Neuronal stem cell (in vitro differentiated cells): ENCODE measurements at regions not wholly inside any gene's neighbourhood (a gene's known extent, or its start where the extent isn't known, plus 50 kb on each side); places are given as distances from the start of the nearest gene placed in this dataset.

Experiments used
- DNase-seq: peaks from one replicate; pipeline ENCODE4 v3.0.0-alpha.2; 2013; ENCODE audit warnings: low spot score
- H2AFZ ChIP-seq: one replicate; pipeline ENCODE4 v1.6.1; 2013; ENCODE audit warnings: mild to moderate bottlenecking, low read length, inconsistent platforms
- H2AK5ac ChIP-seq: 2 replicates; pipeline ENCODE4 v1.6.1; 2013; ENCODE audit warnings: low read depth, mild to moderate bottlenecking, inconsistent platforms, low read length, moderate library complexity, mixed read lengths
- H2BK120ac ChIP-seq: 2 replicates; pipeline ENCODE4 v1.6.1; 2013; ENCODE audit warnings: low read depth, mild to moderate bottlenecking, inconsistent platforms, low read length, moderate library complexity, mixed read lengths
- H2BK12ac ChIP-seq: one replicate; pipeline ENCODE4 v1.6.1; 2013; ENCODE audit warnings: low read length, inconsistent platforms
- H2BK15ac ChIP-seq: 2 replicates; pipeline ENCODE4 v1.6.1; 2013; ENCODE audit warnings: mild to moderate bottlenecking, low read length, inconsistent platforms, mixed read lengths
- H2BK5ac ChIP-seq: one replicate; pipeline ENCODE4 v1.6.1; 2013; ENCODE audit warnings: inconsistent platforms, mild to moderate bottlenecking, low read length, moderate library complexity
- H3K14ac ChIP-seq: one replicate; pipeline ENCODE4 v1.6.1; 2013; ENCODE audit warnings: low read length, inconsistent platforms
- H3K18ac ChIP-seq: 2 replicates; pipeline ENCODE4 v1.6.1; 2013; ENCODE audit warnings: low read length, inconsistent platforms
- H3K23ac ChIP-seq: 2 replicates; pipeline ENCODE4 v1.6.1; 2013; ENCODE audit warnings: low read depth, mild to moderate bottlenecking, mixed read lengths, low read length, inconsistent platforms; ENCODE audit not compliant: poor library complexity
- H3K27ac ChIP-seq: replicated peaks from 3 replicates; pipeline ENCODE4 v1.5.1; 2013; ENCODE audit warnings: low read length, inconsistent platforms
- H3K27me3 ChIP-seq, 3 experiments: 2 replicates each; pipeline ENCODE4 v1.6.1; 2013; ENCODE audit warnings: low read length in 3 of 3, mild to moderate bottlenecking in 2 of 3, inconsistent platforms in 1 of 3, low read depth in 1 of 3, mixed read lengths in 1 of 3, moderate library complexity in 1 of 3; ENCODE audit not compliant: control insufficient read depth in 3 of 3, insufficient read depth in 3 of 3
- H3K36me3 ChIP-seq, 2 donors: replicated peaks in 1 of 2; 2 replicates each; pipeline ENCODE4 v1.6.1; 2013; ENCODE audit warnings: low read length in 2 of 2; ENCODE audit not compliant: control insufficient read depth in 2 of 2, insufficient read depth in 2 of 2
- H3K4ac ChIP-seq: 2 replicates; pipeline ENCODE4 v1.6.1; 2013; ENCODE audit warnings: inconsistent platforms, mild to moderate bottlenecking, low read length, moderate library complexity
- H3K4me1 ChIP-seq, 2 donors: 1 replicate in 1 of 2; 2 replicates in 1 of 2; pipeline ENCODE4 v1.6.1; 2013; ENCODE audit warnings: low read length in 2 of 2, low read depth in 1 of 2; ENCODE audit not compliant: control insufficient read depth in 2 of 2, insufficient read depth in 1 of 2
- H3K4me2 ChIP-seq: one replicate; pipeline ENCODE4 v1.6.1; 2013; ENCODE audit warnings: mild to moderate bottlenecking, low read length, inconsistent platforms; ENCODE audit not compliant: insufficient read depth, poor library complexity, severe bottlenecking
- H3K4me3 ChIP-seq, 2 donors: 2 replicates each; pipeline ENCODE4 v1.5.1; 2013; ENCODE audit warnings: low read length in 2 of 2, mild to moderate bottlenecking in 2 of 2, inconsistent platforms in 1 of 2, moderate library complexity in 1 of 2
- H3K79me1 ChIP-seq: one replicate; pipeline ENCODE4 v1.6.1; 2013; ENCODE audit warnings: low read depth, mild to moderate bottlenecking, inconsistent platforms, low read length, moderate library complexity
- H3K9ac ChIP-seq: one replicate; pipeline ENCODE4 v1.6.1; 2013; ENCODE audit warnings: mild to moderate bottlenecking, low read depth, low read length, inconsistent platforms; ENCODE audit not compliant: poor library complexity
- H3K9me3 ChIP-seq, 2 donors: replicated peaks in 1 of 2; 2 replicates each; pipeline versions ENCODE3 to v1.6.1; 2013; ENCODE audit warnings: low read length in 2 of 2, mild to moderate bottlenecking in 2 of 2, inconsistent platforms in 1 of 2, low read depth in 1 of 2, mixed read lengths in 1 of 2, moderate library complexity in 1 of 2; ENCODE audit not compliant: control insufficient read depth in 2 of 2, insufficient read depth in 1 of 2
- H4K8ac ChIP-seq: one replicate; pipeline ENCODE4 v1.6.1; 2013; ENCODE audit warnings: low read depth, mild to moderate bottlenecking, inconsistent platforms, low read length, moderate library complexity
- H4K91ac ChIP-seq: one replicate; pipeline ENCODE4 v1.6.1; 2013; ENCODE audit warnings: low read length, low read depth, mild to moderate bottlenecking, inconsistent platforms; ENCODE audit not compliant: poor library complexity
- WGBS, 2 donors: extraction: QIAGEN DNeasy Blood & Tissue Kit; methylation state at CpG; one replicate each; pipeline ENCODE4 v1.1.7; 2013; ENCODE audit warnings: missing lambda C conversion rate in 2 of 2, mixed read lengths in 1 of 2; ENCODE audit not compliant: insufficient read length in 2 of 2, insufficient replicate concordance in 1 of 2; ENCODE audit errors: extremely low coverage in 2 of 2; 5-methylcytosine and 5-hydroxymethylcytosine counted together

DNA sequence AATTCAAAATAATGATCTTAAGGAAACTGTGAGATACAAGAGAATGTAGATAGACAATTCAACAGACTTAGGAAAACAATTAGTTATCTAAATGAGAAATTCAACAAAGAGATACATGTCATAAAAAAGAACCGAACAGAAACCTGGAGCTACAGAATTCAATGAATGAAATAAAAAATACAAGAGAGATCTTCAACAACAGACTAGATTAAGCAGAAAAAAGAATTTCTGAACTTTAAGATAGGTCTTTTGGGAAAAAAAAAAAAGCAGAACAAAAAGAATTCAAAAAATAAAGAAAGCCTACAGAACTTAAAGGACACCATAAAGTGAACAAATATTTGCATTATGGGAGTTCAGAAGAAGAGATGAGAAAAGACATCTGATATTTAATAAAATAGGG lies 129.1 kb upstream of the FOXK1 start:
- H3K27ac ChIP-seq = no peak overlapping the region
- H4K91ac ChIP-seq = no peak overlapping the region
- no peak overlapping the region for H3K14ac ChIP-seq
- H3K4me2 ChIP-seq = no peak overlapping the region
- no peak overlapping the region for H3K4ac ChIP-seq
- no peak overlapping the region for H3K4me3 ChIP-seq
- H4K8ac ChIP-seq = no peak overlapping the region
- H3K9me3 ChIP-seq = peaks cover 7 to 8% of the 10 kb centered on the region in 2 donors
- no peak overlapping the region for H3K23ac ChIP-seq
- H2AK5ac ChIP-seq = no peak overlapping the region
- H3K18ac ChIP-seq = no peak overlapping the region
- H3K4me1 ChIP-seq = no peaks in the 10 kb centered on the region
- no peak overlapping the region for H2BK15ac ChIP-seq
- H2BK5ac ChIP-seq = no peak overlapping the region
- H2BK12ac ChIP-seq = no peak overlapping the region
- no peaks in the 10 kb centered on the region for H3K27me3 ChIP-seq
- no peak overlapping the region for H2AFZ ChIP-seq
- H3K36me3 ChIP-seq = no peaks in the 10 kb centered on the region
- no peak overlapping the region for H2BK120ac ChIP-seq
- no peak overlapping the region for H3K9ac ChIP-seq
- no CpG with 5 or more reads among the region's 1 CpG for WGBS, 2 donors
- H3K79me1 ChIP-seq = peaks cover 3% of the 10 kb centered on the region
- no peak for DNase-seq

DNA sequence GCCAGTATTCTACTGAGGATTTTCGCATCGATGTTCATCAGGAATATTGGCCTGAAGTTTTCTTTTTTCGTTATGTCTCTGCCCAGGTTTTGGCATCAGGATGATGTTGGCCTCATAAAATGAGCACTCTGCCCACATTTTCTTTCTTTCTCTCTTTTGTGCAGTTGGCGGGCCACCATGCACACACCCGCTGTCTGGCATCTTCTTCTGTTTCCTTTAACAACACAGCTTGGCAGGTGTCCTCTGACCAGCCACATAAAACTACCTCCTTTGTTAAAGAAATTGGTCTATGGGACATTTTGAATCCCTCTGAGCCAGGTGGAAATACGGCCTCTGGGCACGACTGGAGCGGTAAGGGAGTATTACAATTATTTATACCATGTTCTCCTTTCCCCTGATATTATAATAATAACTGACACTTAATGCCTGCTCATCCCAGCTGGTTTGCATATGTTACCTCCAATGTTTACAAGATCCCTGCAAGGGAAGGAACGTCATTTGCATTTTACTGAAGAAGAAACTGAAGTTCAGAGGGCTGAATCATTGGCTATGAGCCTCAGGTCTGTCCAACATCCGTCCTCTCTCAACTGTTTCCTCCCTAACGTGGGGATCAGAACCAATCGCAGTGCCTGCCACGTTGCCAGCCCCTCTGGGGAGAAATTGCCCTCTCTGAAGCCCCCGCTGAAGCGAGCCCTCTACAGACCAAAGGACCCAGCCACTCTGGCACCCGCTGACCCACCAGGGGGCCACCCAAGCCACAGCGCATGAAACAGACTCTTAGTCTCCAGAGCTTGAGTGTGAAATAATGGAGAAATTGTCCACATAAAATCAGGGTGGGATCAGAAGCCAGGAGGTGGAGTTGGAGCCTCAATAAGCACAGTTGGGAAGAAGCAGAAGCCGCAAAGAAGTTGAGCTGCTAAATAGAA lies 125.0 kb upstream of the FOXK1 start:
- no peaks in the 10 kb centered on the region for H3K36me3 ChIP-seq
- no peaks in the 10 kb centered on the region for H3K79me1 ChIP-seq
- H2BK120ac ChIP-seq = no peak overlapping the region
- H2BK15ac ChIP-seq = no peak overlapping the region
- H3K4me1 ChIP-seq = no peaks in the 10 kb centered on the region
- H2AK5ac ChIP-seq = no peak overlapping the region
- no peak overlapping the region for H3K14ac ChIP-seq
- H4K91ac ChIP-seq = no peak overlapping the region
- H2BK12ac ChIP-seq = no peak overlapping the region
- no peak overlapping the region for H3K4ac ChIP-seq
- no CpG with 5 or more reads among the region's 18 CpGs for WGBS, 2 donors
- no peak overlapping the region for H3K4me3 ChIP-seq
- no peak overlapping the region for H3K4me2 ChIP-seq
- no peak for DNase-seq
- H3K27me3 ChIP-seq = no peaks in the 10 kb centered on the region
- peaks cover 6 to 7% of the 10 kb centered on the region in 2 donors for H3K9me3 ChIP-seq
- no peak overlapping the region for H3K27ac ChIP-seq
- H2AFZ ChIP-seq = no peak overlapping the region
- no peak overlapping the region for H3K23ac ChIP-seq
- no peak overlapping the region for H3K9ac ChIP-seq
- no peak overlapping the region for H4K8ac ChIP-seq
- H2BK5ac ChIP-seq = no peak overlapping the region
- no peak overlapping the region for H3K18ac ChIP-seq

DNA sequence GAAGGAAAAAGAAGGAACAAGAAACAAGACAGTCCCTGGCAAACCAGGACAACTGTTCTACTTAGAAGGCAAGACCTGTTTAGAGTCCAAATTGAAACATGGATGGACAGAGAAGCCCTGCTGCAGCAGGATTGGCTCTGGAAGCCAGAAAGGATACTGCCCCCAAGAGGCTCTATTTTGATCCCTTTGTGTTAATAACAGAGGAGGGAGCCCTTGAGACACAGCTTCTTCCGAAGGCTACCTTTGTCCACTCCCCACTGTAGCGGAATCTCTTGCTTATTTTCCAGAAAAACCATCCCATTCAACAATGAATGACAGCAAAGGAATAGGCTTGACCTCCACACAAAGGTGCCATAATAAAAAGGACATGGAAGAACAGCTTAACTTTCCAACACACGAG lies 120.3 kb upstream of the FOXK1 start:
- peak; percentile 1 for DNase-seq
- Histone ChIP-seq H2BK120ac (no peak overlapping the region), H3K36me3 (no peaks in the 10 kb centered on the region), H3K9me3 (peaks cover 0 to 5% of the 10 kb centered on the region in 2 donors), H2AFZ (peak overlapping the region; percentile 38), H3K4me1 (no peaks in the 10 kb centered on the region), H3K18ac (no peak overlapping the region), H3K4ac (no peak overlapping the region), H3K23ac (no peak overlapping the region), H3K4me3 (no peak overlapping the region), H2BK15ac (no peak overlapping the region), H3K79me1 (no peaks in the 10 kb centered on the region), H4K8ac (no peak overlapping the region), H3K27ac (no peak overlapping the region), H3K14ac (no peak overlapping the region), H3K4me2 (no peak overlapping the region), H2BK5ac (no peak overlapping the region), H3K9ac (no peak overlapping the region), H4K91ac (no peak overlapping the region), H2AK5ac (no peak overlapping the region), H3K27me3 (no peaks in the 10 kb centered on the region), H2BK12ac (no peak overlapping the region)
- no CpG with 5 or more reads among the region's 3 CpGs for WGBS, 2 donors

DNA sequence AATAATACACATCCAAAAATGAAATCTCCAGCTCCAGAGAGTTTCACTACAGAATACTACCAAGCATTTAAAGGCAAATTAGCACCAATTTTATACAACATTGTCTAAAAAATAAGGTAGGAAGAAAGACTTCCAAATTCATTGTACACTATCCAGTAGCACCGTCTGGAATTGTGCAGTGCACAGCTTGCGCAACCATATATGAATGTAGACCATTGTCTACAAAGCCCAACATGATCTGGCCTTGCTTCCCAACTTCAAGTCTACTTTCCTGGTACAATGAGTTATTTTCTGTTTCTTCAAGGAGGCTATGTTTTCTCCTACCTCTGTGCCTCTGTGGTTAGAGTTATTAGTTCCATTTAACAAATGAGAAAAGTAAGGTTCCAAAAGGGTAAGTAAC lies 115.4 kb upstream of the FOXK1 start:
- no peaks in the 10 kb centered on the region for H3K27me3 ChIP-seq
- no peak overlapping the region for H2BK12ac ChIP-seq
- H3K27ac ChIP-seq = no peak overlapping the region
- H3K18ac ChIP-seq = no peak overlapping the region
- no peaks in the 10 kb centered on the region for H3K4me1 ChIP-seq
- H3K9ac ChIP-seq = no peak overlapping the region
- no peak overlapping the region for H3K14ac ChIP-seq
- no peak overlapping the region for H2BK120ac ChIP-seq
- H3K4me2 ChIP-seq = no peak overlapping the region
- H2BK15ac ChIP-seq = no peak overlapping the region
- H3K79me1 ChIP-seq = no peaks in the 10 kb centered on the region
- peaks cover 0 to 9% of the 10 kb centered on the region in 2 donors for H3K9me3 ChIP-seq
- no peak overlapping the region for H3K4me3 ChIP-seq
- H3K4ac ChIP-seq = no peak overlapping the region
- no peaks in the 10 kb centered on the region for H3K36me3 ChIP-seq
- H2AFZ ChIP-seq = no peak overlapping the region
- WGBS, 2 donors = no CpG with 5 or more reads among the region's 2 CpGs
- H2AK5ac ChIP-seq = no peak overlapping the region
- no peak overlapping the region for H4K8ac ChIP-seq
- no peak overlapping the region for H3K23ac ChIP-seq
- no peak overlapping the region for H4K91ac ChIP-seq
- no peak for DNase-seq
- no peak overlapping the region for H2BK5ac ChIP-seq
